ENCODE measurements at regions not wholly inside any gene's neighbourhood (a gene's known extent, or its start where the extent isn't known, plus 50 kb on each side); places are given as distances from the start of the nearest gene placed in this dataset.

DNA sequence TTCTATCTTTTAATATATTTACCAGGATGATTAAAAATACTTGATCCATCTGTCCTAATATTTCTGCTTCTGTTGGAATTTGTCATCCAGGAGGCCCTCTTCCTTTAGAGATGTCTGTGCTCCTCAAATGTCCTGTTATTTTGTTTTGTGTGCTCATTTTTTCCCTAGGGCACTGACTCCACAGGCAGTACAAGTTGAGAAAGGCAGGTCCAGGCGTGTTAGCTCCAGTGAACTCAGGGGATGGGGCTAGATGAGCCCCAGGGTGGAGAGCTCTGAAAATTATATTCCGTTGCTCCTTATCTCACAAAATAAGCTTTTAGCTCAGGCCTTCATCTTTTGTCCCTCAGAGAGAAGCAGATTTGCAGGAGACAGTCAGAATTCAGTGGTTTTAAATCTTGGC, 105.7 kb downstream of the SLC4A3 start:
- Histone ChIP-seq H4K8ac (replicated peaks; ENCODE audit: insufficient read length, low read depth, low read length) (no peak overlapping the region), H4K20me1 (ENCODE audit: control insufficient read depth, insufficient read depth, insufficient read length) (no peaks in the 10 kb centered on the region), H2BK15ac (ENCODE audit: low read depth, low read length) (no peak overlapping the region), H2BK5ac (ENCODE audit: insufficient read length, low read length) (no peak overlapping the region), H4K91ac (ENCODE audit: insufficient read length, low read depth, low read length) (no peak overlapping the region), H4K5ac (ENCODE audit: insufficient read length, low read depth, low read length) (no peak overlapping the region), H2BK12ac (ENCODE audit: insufficient read length, low read depth, low read length) (no peak overlapping the region), H2AK5ac (ENCODE audit: insufficient read length, low read length) (no peak overlapping the region), H3K9me3 (ENCODE audit: control insufficient read depth, low read depth, low read length) (no peaks in the 10 kb centered on the region), H3K79me2 (ENCODE audit: insufficient read depth, low read length) (no peaks in the 10 kb centered on the region), H2BK20ac (ENCODE audit: low read depth, low read length, poor library complexity, severe bottlenecking) (no peak overlapping the region), H3K18ac (ENCODE audit: insufficient read length, low read depth, low read length) (no peak overlapping the region), H3K14ac (ENCODE audit: insufficient read depth, low read length) (no peak overlapping the region), H3K79me1 (ENCODE audit: insufficient read depth, low read depth, low read length, poor library complexity, severe bottlenecking) (no peaks in the 10 kb centered on the region), H3K4me1 (ENCODE audit: insufficient read depth, low read length) (no peaks in the 10 kb centered on the region), H3K23me2 (ENCODE audit: insufficient read length, low read depth, low read length, poor library complexity, severe bottlenecking) (no peaks in the 10 kb centered on the region), H3K27ac (ENCODE audit: insufficient read length, low read depth, low read length) (no peak overlapping the region), H3K4ac (ENCODE audit: low read depth, low read length) (no peak overlapping the region), H3K4me2 (ENCODE audit: insufficient read depth, insufficient read length, low read length) (no peak overlapping the region), H2BK120ac (ENCODE audit: low read depth, low read length, poor library complexity, severe bottlenecking) (no peak overlapping the region), H3T11ph (ENCODE audit: low read length) (no peak overlapping the region), H3K56ac (ENCODE audit: insufficient read length, low read depth, low read length) (no peak overlapping the region), H3K23ac (ENCODE audit: insufficient read length, low read depth, low read length) (no peak overlapping the region), H3K27me3 (ENCODE audit: insufficient read depth, low read length) (no peaks in the 10 kb centered on the region), H3K9ac (ENCODE audit: extremely low read depth, insufficient read length, low read length) (no peak overlapping the region), H2AFZ (ENCODE audit: low read length) (no peak overlapping the region)
- WGBS (ENCODE audit: extremely low coverage, insufficient read length, low lambda C conversion rate), result no CpG with 5 or more reads among the region's 2 CpGs
- H3K9me3 Mint-ChIP-seq, result no peaks in the 10 kb centered on the region
- TF ChIP-seq, protein P1, sequence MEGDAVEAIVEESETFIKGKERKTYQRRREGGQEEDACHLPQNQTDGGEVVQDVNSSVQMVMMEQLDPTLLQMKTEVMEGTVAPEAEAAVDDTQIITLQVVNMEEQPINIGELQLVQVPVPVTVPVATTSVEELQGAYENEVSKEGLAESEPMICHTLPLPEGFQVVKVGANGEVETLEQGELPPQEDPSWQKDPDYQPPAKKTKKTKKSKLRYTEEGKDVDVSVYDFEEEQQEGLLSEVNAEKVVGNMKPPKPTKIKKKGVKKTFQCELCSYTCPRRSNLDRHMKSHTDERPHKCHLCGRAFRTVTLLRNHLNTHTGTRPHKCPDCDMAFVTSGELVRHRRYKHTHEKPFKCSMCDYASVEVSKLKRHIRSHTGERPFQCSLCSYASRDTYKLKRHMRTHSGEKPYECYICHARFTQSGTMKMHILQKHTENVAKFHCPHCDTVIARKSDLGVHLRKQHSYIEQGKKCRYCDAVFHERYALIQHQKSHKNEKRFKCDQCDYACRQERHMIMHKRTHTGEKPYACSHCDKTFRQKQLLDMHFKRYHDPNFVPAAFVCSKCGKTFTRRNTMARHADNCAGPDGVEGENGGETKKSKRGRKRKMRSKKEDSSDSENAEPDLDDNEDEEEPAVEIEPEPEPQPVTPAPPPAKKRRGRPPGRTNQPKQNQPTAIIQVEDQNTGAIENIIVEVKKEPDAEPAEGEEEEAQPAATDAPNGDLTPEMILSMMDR (conservative IDR thresholded peaks at IDR 0.05), result no peak
- H3K27ac Mint-ChIP-seq, result no peak overlapping the region
- DNase-seq, result no peak
- H3K36me3 Mint-ChIP-seq (ENCODE audit: insufficient read depth in 1 of 3, low read depth in 3 of 3), result no peaks in the 10 kb centered on the region
- peaks cover 1% of the 10 kb centered on the region; the same call in 1 of the 2 replicates for H3K27me3 Mint-ChIP-seq (ENCODE audit: low read depth)
- no peak overlapping the region for H3K4me3 Mint-ChIP-seq
- peaks cover 7 to 18% of the 10 kb centered on the region in 2 experiments for H3K4me1 Mint-ChIP-seq
